D341Med (cell line): ENCODE measurements at regions not wholly inside any gene's neighbourhood (a gene's known extent, or its start where the extent isn't known, plus 50 kb on each side); places are given as distances from the start of the nearest gene placed in this dataset.
"Not testable (repeated sequence)": the region's sequence is repeated elsewhere in the genome, so short reads cannot be mapped to it uniquely, and the experiment has no call there.

Source experiments
- DNase-seq: peaks from one replicate; pipeline ENCODE4 v3.0.0; 2012; ENCODE audit warnings: low spot score

DNA sequence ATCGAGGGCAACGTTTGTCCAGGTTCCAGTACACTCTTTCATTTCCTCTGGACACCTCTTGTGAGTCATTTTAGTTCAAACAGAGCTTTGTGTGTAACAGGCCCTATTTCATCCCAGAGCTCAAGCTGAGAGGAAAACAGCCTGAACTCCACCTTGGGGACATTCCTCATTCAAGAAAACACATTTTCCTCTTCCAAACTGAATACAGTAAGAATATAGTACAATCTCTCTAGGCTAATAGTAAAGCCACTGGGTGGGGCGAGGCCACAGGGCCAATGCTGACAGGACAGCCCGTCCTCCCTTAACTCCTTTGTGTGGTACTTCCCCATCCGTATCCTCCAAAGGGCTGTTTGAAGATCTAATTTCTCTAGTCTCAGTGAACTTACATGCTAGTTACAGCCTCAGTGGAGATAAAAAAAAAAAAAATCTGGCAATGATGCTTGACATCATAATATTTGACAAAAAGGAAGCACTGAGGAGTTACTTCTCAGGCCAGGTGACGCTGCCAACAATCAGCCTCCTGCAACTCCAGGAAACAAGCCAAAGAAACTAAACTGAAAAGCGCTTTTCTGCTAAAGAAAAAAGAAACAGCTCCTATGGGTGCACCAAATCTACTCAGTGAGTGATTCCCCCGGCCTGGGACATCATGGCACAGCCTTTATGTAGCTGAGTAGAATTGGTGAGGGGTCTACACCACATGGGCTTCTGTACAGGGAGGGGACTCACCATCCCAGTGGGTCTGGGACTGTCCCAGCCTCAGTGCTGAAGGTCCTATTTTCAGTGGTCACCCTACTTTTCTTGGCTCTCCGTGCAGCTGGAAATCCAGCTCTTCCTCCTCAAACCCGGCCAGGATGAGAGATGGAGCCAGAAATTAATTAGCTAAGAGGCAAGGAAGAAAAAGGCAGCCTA lies 238.2 kb upstream of the NEBL start:
- DNase-seq = no peak

DNA sequence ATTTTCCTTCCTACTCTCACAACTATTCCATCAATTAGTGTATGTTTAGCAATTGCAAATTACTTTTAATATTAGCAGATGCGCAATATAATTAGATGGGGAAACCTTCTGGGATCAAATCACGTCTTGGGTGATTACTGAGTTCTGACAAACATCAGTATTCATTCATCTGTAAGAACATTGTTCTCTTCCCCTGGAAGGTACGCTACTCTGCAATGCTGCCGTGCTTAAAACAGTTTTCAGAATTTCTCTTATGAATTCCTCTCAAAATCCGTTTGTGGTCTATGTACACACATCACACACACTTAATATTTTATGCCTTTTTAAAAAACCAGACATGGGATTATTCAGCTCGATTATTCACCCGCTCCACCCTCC lies 237.5 kb upstream of the NEBL start:
- no peak for DNase-seq

- no peak for DNase-seq
Measured at GRCh38 chr10:21130683-21131442, 233.8 kb upstream of the NEBL start.

DNA sequence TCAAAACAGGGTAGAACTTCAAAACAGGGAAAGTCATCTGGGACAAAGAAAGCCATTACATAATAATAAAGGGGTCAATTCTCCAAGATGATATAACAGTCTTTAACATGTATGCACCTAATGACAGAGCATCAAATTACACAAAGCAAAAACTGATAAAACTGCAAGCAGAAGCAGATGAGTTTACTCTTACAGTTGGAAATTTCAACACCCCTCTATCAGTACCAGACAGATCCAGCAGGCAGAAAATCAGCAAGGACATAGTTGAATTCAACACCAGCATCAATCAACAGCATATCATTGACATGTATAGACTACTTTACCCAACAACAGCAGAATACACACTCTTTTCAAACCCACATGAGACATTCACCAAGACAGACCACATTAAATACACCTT lies 233.0 kb upstream of the NEBL start:
- DNase-seq = no peak

GRCh38 chr10:21125471-21126228 lies 228.5 kb upstream of the NEBL start:
- no peak for DNase-seq

- no peak for DNase-seq
Measured at GRCh38 chr10:21122907-21123306, 225.8 kb upstream of the NEBL start.

DNA sequence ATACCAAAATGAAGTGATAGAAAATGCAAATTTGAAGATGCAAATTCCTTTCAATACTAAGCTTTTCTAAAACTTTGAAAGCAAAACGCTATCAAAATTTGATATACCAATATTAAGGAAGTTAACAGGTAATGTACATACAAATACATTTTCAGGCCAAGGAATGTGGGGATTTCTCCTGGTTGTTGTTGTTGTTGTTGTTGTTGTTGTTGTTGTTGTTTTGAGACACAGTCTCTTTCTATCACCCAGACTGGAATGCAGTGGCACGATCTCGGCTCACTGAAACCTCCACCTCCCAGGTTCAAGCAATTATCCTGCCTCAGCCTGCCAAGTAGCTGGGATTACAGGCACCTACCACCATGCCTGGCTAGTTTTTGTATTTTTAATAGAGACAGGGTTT lies 224.7 kb upstream of the NEBL start:
- not testable (repeated sequence) for DNase-seq

DNA sequence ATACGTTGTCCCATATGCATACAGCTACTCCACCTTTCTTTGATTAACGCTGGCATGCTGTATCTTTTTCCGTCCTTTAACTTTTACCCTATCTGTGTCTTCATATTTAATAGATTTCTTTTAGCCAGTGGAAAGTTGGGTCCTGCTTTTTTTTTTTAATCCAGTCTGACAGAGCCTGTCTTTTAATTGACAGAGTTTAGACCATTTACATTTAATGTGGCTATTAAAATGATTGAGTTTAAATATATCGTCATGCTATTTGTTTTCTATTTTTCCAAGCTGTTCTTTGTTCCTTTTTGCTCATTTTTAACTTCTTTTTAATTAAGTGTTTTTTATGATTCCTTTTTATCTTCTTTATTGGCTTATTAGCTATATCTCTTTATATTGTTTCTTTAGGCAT lies 217.6 kb upstream of the NEBL start:
- no peak for DNase-seq

GRCh38 chr10:21110358-21110757 lies 213.2 kb upstream of the NEBL start:
- no peak for DNase-seq

- not testable (repeated sequence) for DNase-seq
Measured at GRCh38 chr10:21106931-21107330, 209.8 kb upstream of the NEBL start.

DNA sequence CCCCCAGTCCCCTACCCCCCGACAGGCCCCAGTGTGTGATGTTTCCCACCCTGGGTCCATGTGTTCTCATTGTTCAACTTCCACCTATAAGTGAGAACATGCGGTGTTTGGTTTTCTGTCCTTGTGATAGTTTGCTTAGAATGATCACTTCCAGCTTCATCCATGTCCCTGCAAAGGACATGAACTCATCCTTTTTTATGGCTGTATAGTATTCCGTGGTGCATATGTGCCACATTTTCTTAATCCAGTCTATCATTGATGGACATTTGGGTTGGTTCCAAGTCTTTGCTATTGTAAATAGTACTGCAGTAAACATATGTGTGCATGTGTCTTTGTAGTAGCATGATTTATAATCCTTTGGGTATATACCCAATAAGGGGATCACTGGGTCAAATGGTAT lies 208.2 kb upstream of the NEBL start:
- not testable (repeated sequence) for DNase-seq

DNA sequence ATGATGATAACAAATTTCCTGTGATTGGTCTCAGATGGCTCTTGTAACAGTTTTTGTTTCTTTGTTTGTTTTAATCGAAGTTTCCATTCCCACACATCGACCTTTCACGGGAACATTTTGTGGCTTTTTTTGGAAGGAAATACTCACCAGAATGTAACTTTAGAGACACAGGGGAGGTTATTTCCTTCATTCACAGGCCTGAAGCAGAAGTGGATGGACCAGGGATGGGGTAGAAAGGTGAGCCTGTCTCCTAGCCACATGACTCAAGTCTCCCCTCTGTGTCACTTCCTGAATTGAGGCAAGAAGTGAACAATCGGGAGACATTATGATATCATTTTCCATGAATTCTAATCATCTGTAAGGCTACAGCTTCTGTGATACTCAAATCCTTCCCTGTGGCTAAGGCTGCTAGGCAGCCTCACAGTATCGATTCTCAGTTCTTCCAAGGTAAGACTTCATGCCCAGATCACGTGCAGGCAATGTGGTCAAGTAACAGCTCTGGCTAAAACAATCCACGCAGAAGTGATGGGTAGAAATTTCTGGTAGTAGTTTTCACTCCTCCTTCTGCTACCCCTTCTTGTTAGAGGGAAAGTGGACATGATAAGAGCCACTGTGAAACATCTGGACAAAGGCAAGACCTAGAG lies 203.9 kb upstream of the NEBL start:
- DNase-seq = no peak

GRCh38 chr10:21100190-21100589 lies 203.1 kb upstream of the NEBL start:
- no peak for DNase-seq

DNA sequence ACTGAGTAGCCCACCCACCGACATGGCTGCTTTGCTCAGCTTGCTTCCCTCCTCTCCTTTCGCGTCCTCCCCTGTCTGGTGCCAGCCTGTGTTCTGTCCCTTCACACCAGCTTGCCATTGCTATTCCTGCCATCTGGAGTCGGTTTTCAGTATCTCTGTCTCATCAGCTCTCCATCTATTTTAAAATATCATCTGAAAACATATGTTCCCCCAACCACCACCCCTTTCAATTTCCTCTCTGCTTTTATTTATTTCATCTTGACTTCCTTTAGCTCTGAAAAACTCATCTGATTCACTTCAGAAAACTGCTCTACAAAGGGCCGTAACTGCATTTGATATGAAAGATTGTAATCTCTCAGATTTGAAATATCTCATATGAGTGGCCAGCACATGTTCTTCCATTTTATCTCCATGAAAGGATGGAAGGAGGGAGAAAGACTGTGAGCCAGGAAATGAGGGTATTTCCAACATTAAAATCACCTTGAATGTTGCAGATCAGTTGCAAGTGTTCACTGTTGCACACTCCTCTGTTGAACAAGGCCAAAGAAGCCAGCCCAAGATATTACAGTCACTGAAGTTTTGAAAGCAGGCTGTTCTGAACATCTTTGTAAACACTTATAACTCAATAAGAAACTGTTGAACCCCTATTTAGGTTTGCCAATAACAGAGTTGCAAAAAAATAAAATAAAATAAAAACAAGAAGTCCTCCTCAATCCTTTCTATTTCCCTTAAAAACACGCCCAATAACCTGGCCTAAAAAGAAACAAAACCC lies 202.4 kb upstream of the NEBL start:
- DNase-seq = no peak

DNA sequence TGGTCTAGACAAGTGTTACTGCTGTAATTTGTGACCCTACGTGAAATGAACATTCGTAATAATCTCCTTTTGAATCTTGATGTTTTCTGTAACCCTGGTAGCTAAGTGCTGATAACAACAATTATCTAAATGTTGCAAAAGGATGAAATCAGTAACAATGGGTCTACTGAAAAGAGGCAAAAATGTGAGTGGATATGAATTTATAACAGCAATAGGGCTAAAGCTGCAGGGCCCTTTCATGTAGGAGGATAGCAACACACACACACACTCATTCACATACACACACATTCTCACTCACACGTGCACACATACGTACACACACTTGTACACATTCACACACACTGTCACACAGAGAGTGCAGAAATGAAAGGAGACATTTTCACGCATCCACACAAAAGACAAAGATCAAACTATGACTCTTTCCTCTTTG lies 200.8 kb upstream of the NEBL start:
- DNase-seq = no peak

DNA sequence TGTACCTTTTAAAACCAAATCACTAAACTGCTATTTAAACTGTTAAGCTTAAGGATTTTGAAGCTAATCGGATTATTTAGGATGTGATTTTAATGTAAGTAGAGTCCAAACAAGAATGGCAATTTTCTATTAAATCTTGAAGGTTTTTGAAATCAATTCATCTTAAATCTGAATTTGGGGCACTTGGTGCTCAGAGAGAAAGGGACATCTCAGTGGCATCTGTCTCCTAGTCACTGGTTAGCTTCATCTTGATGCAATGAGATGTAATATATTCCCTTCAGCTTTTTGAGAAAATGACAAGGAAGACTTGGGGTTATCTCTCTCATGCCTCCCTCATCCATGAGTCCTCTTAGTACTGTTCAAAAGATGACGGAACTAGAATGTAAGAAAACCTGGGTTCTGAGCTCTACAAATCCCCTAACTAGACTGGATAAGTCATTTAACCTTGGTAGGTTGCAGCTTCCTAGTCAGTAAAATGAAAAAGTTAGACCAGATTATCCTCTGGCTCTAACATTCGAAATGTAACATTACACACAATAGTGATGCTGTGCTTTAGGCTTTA lies 198.5 kb upstream of the NEBL start:
- DNase-seq = no peak

DNA sequence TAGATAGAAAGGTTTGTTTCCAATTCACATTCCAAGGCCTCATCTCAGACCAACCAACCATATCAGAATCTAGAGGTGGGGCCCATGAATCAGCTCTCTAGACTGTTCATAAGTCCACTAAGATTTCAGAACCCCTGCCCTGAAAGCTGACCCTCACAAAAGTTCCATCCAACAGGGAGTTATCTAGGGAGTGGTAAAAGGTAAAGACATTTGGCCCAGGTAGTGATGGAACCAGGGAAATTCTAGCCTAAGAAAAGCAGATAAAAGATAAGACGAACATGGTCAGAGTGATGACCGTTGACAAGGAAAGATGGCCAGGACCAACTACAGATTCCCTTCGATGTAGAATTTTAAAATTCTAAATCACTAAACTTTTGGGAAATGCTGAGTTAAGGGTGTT lies 198.0 kb upstream of the NEBL start:
- no peak for DNase-seq

DNA sequence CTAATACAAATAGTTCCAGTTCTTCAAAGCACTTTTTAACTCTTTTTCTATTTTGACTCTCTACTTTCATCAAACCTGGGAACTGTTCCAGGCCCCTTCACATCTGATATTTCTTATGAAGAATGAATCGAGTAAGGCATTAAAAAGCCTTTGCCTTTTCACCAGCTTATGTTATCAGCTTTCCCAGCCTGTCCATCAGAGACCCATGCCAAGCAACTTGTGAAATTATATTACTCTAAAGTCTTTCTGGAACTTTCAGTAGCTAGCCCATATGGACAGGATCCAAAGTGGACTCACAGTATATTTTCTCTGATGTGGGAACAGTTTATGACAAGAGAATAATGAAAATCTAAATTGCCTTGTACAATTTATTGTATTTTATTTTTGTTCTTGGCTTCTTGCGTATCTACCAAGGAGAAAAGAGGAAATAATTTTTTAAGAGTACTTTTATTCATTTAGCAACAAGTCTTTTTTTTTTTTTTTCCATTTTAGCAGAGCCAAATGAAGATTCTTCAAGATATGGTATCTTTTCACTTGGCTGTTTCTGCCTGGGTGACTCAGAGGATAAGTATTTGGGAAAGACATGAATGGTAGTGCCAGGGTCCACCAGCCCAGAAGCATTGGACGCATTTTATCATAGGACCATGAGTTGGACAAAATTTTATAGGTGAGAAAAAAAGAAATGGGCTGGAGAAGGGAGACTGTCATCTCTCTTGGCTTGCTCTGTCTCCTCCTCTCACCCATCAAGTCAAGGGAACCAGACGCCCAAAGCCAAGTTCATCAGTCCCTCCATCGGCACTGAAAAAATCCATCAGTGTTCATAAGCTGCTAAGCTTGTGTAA lies 195.8 kb upstream of the NEBL start:
- DNase-seq = no peak

DNA sequence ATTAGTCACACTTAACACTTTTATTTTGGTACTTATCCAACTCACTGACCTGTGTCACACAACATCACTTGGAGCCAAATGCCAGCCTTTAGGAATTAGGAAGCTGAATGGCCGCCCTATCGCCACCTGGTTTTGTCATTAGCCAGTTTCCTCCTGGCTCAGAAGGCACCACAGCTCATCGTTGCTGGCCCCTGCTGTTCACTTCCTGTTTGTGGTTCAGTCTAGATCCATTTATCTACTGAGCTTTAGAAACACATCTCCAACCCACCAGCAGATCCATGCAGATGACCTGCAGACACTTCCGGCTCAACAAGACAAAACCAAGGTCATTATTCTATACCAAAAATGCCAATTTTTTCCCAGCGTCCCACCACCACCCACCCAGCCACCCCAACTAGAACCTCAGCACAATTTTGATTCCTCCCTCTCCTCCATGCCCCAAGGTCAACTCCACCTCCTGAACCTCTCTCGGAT lies 193.5 kb upstream of the NEBL start:
- DNase-seq = no peak

DNA sequence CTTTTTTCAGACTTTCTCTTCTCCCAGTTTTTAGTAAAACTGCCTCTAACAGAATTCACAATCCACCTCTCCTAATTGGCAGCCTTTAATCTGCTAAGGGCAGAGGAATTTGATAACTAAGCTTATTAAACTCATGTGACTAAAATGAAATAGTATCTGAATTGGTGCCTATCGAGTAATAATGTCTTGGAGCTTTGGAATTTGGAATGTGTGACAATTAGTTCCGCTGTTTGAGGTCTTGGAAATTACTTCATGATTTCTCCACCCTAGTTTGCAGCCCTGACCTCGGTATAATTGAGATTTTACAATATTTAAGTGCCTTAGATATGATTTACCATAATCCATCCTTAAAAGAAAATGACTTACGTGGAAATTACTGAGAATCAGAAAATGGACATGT lies 190.4 kb upstream of the NEBL start:
- DNase-seq = no peak
